ENCODE measurements at regions not wholly inside any gene's neighbourhood (a gene's known extent, or its start where the extent isn't known, plus 50 kb on each side); places are given as distances from the start of the nearest gene placed in this dataset.
"Not testable (repeated sequence)": the region's sequence is repeated elsewhere in the genome, so short reads cannot be mapped to it uniquely, and the experiment has no call there.

DNA sequence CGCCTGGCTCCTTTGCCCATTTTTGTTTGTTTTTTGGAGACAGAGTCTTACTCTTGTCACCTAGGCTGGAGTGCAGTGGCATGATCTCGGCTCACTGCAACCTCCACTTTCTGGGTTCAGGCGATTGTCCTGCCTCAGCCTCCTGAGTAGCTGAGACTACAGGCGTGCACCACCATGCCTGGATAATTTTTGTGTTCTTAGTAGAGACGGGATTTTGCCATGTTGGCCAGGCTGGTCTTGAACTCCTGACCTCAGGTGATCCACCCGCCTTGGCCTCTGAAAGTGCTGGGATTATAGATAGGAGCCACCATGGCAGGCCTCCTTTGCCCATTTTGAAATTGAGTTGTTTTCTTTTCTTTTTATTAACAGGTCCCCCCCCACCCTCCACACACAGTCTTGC, 89.4 kb upstream of the TPTE start:
- DNase-seq, result not testable (repeated sequence)

DNA sequence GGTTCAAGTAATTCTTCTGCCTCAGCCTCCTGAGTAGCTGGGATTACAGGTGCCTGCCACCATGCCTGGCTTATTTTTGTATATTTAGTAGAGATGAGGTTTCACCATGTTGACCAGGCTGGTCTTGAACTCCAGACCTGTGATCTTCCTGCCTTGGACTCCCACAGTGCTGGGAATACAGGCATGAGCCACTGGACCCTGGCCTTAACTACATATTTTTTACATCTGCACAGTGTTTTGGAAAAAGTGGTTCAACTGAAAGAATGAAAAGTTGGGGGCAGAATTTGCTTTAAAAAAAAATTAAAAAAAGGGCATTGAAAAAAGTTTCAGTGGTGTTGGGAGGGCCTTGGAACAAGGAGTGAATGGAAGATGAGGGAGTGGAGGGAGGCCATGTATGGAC, 88.9 kb upstream of the TPTE start:
- not testable (repeated sequence) for DNase-seq

DNA sequence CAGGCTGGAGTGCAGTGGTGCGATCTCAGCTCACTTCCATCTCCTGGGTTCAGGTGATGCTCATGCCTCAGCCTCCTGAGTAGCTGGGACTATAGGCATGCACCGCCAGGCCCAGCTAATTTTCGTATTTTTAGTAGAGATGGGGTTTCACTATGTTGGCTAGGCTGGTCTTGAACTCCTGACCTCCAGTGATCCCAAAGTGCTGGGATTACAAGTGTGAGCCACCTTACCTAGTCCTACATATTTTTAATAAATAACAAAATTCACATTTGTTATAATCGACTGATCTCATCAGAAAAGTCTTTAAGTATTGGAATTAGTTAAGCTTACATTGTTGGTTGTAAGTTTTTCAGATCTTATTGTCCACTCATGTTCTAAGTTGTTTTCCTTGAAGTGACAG, 83.4 kb upstream of the TPTE start:
- DNase-seq, result not testable (repeated sequence)

DNA sequence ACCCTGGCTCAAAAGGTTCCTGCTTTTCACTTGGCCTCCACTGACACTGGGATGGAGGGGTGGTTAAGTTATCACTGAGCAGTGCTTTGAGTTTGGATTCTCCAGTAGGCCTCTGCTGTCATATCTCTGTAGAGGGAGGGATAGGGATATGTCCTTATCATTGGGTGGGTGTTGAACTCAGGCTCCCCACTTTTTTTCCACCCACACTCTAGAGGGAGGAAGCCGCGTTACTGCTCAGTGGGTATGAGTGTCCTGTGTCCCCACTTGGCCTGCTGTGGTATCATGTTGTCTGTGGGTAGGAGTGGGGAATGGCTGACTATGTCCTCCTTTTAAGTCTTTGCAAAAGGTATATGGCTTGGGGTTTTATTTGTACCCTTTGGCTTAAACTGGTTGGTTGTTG, 80.7 kb upstream of the TPTE start:
- DNase-seq, result not testable (repeated sequence)

DNA sequence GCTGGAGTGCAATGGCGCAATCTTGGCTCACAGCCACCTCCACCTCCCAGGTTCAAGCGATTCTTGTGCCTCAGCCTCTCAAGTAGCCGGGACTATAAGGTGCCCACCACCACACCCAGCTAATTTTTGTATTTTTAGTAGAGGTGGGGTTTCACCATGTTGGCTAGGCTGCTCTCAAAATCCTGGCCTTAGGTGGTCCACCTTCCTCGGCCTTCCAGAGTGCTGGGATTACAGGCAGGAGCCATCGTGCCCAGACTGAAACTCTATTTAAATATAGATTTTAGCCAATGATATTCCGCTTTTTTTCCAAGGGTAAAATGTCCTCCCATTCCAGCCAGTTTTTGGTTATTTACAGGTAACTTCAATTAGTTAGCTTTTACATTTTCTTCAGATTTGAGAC, 79.4 kb upstream of the TPTE start:
- DNase-seq, result not testable (repeated sequence)

DNA sequence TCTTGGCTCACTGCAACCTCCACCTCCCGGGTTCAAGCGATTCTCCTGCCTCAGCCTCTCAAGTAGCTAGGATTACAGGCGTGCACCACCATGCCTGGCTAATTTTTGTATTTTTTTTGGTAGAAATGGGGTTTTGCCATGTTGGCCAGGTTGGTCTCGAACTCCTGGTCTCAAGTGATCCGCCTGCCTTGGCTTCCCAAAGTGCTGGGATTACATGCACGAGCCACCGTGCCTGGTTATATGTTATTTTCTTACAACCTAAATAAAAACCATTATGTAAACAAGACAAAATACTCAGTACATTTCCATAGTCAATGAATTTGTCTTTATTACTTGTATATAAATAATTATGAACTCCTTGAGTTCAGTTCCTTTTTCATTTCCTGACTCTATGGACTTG, 75.7 kb upstream of the TPTE start:
- not testable (repeated sequence) for DNase-seq

DNA sequence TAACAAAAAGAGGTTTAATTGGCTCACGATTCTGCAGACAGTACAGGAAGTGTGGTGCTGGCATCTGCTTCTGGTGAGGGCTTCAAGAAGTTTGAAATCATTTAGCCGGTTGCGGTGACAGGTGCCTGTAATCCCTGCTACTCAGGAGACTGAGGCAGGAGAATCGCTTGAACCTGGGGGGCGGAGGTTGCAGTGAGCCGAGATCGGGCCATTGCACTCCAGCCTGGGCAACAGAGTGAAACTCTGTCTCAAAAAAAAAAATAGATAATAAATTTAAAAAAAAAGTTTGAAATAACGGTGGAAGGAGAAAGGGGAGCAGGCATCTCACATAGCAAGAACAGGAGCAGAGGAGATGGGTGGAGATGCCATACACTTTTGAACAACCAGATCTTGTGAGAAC, 71.9 kb upstream of the TPTE start:
- DNase-seq, result not testable (repeated sequence)

DNA sequence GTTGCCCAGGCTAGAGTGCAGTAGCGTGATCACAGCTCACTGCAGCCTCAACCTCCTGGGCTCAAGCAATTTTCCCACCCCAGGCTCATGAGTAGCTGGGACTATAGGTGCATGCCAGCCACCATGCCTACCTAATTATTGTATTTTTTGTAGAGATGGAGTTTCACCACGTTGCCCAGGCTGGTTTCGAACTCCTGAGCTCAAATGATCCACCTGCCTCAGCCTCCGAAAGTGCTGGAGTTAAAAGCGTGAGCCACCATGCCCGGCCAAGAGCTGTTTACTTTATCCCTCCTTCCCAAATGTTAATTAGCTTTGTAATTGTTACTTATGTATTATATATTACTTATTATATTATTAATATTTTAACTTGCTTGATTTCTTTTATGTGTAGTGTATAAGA, 70.1 kb upstream of the TPTE start:
- not testable (repeated sequence) for DNase-seq

DNA sequence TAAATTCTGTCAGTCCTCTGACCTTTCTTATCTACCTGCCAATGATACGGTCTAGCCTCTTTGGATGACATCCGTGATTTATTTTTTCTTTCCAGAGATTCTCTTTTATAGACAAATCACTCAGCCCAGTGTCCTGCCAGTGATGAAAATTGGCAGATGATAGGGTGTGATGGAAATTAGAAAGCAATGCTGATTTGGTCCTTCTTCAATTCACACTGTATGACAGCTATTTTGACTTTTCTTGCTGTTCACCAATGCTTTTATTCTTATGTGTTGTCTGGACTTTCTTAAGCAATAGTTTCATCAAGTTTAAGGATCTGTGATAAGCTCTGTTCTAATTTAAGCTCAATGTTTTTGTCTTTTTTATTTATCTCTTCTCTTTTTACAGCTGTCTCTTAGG, 63.6 kb upstream of the TPTE start:
- not testable (repeated sequence) for DNase-seq

DNA sequence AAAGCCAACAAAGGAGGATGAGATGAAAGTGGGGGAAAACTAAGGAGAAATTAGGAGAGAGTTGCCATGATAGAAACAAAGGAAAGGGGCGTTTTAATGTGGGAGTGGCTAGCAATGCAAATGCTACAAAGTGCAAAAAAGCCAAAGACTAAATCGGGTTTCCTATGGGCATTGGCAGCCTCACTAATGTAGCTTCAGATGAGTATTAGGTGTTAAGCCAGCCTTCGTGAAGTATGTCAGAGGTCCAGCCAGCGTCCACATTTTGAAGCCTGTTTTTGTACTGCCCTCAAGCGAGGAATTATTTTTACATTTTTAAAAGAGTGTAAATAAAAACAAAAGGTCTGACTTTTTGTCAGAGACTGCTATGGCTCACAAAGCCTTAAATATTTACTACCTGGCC, 60.4 kb upstream of the TPTE start:
- not testable (repeated sequence) for DNase-seq

DNA sequence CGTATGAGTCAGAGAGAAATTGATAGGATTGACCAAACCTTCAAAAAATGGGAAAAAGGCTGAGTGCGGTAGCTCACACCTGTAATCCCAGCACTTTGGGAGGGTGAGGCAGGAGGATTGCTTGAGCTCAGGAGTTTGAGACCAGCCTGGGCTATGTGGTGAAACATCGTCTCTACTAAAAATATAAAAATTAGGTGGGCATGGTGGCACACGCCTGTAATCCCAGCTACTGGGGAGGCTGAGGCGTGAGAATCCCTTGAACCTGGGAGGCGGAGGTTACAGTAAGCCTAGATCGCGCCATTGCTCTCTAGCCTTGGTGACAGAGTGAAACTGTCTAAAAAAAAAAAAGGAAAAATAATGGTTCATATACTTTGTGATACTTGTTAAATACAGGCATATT, 59.9 kb upstream of the TPTE start:
- not testable (repeated sequence) for DNase-seq

DNA sequence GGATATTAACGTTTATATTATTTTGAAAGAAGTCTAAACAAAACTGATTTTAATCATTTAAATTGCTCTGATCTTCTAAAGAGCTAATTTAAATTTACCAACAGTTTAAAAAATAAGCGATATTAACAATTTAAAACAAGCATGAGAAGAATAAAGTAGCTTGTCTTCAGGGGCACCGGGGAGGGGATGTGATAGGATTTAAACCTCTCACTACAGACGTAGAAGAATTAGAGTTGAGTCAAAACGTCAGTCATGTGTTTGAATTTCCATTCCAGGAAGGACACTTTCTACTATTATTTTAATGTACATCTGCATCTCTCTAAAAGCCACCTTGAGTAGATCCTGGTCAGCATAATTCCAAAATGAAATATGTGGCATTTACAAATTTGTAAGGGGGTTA, 58.2 kb upstream of the TPTE start:
- DNase-seq, result no peak

DNA sequence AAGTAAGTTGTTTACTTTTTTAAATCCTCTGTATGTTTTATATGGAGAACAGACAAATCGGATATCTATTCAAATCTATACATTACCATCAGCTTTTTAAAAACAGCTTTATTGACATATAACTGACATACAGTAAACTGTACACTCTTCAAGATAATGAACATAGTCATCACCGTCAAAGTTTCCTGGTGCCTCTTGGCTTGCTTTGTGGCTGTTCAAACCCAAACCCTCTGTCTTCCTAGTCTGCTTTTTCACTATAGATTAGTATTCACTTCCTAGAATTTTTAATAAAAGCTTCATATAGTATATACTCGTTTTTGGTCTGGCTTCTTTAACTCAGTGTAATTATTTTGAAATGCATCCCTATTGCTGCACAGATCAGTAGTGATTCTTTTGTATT, 56.4 kb upstream of the TPTE start:
- no peak for DNase-seq

DNA sequence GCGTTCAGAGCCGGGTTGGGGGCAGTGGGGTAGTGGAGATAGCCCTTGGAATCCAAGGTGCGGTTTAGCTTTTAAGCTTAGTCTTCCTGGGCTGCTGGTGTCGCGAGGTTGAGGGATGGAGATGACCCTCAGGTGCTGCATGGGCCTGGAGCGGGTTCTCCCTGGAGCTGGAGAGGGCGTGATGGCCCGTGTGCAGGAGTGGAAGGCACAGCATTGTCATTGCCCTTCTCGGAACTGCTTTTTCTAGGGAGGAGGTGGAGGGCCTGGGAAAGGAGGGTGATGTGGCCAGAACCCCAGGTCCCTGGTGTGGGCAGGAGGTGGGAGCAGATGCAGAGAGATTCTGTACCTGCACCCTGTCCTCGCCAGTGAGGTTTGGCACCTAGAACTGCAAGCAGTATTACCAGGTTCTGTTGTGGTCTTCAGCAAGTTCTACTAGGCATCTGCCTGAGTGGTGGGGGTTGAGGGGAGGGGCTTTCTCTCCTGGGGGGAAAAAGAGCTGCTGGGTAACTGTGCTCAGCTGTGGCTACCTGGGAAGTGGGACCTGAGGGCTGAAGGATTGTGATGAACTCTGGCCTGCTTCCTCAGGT, 55.8 kb upstream of the TPTE start:
- DNase-seq, result not testable (repeated sequence)

DNA sequence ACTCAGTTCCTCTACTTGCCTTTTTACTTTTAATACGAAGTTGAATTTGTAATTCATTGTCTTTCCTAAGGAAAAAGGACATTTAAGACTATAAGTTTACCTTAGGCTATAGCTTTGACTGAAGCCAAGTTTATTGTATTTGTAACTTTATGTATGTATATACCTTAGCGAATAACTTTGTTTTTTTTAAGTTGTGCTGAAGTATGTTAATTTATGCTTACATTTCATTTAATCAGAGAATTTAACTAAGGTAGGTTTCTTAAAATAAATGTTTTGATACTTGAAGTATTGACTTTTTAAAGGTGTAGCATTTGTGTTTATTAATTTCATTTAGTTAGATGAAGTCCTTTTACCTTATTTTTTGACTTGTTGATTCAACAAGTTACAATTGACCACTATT, 55.2 kb upstream of the TPTE start:
- DNase-seq, result no peak
